Gastrocnemius medialis (tissue), 4 donors: ENCODE measurements at regions not wholly inside any gene's neighbourhood (a gene's known extent, or its start where the extent isn't known, plus 50 kb on each side); places are given as distances from the start of the nearest gene placed in this dataset.

Experiments
- ATAC-seq, 2 donors: fragments of 150-250 bp; one replicate each; pipeline ENCODE4 v1.9.1; 2016
- DNase-seq, 2 donors: peaks; one replicate each; pipeline ENCODE4 v3.0.0-alpha.2; 2019
- H3K27ac ChIP-seq, 4 donors: fragments of 200-600 bp; sonication (generic); 1 replicate in 1 of 4; 2 replicates in 3 of 4; pipeline ENCODE4 v1.5.1; 2016 to 2018; ENCODE audit warnings: mild to moderate bottlenecking in 2 of 4, moderate library complexity in 1 of 4
- H3K27me3 ChIP-seq, 3 donors: fragments of 200-600 bp; sonication (generic) in 2 of 3; 1 replicate in 1 of 3; 2 replicates in 2 of 3; pipeline versions ENCODE4 v1.5.1 to v1.6.0; 2016 to 2019; ENCODE audit warnings: mild to moderate bottlenecking in 1 of 3, moderate library complexity in 1 of 3
- H3K36me3 ChIP-seq, 2 donors: fragments of 200-600 bp; sonication (generic) in 1 of 2; one replicate each; pipeline ENCODE4 v1.5.1; 2017 to 2018
- H3K4me1 ChIP-seq, 2 donors: fragments of 200-600 bp; sonication (generic) in 1 of 2; one replicate each; pipeline ENCODE4 v1.5.1; 2016 to 2017; ENCODE audit warnings: mild to moderate bottlenecking in 2 of 2
- H3K4me3 ChIP-seq, 4 donors: fragments of 200-600 bp; sonication (generic) in 3 of 4; 1 replicate in 1 of 4; 2 replicates in 3 of 4; pipeline ENCODE4 v1.5.1; 2016 to 2019; ENCODE audit warnings: mild to moderate bottlenecking in 2 of 4
- H3K9me3 ChIP-seq, 3 donors: fragments of 200-600 bp; sonication (generic) in 2 of 3; 1 replicate in 1 of 3; 2 replicates in 2 of 3; pipeline ENCODE4 v1.5.1; 2016 to 2019
- POLR2A ChIP-seq, 2 donors: fragments of 450-650 bp; IDR thresholded peaks; one replicate each; pipeline ENCODE4 v1.6.1; 2017; ENCODE audit warnings: antibody characterized with exemption in 2 of 2, mild to moderate bottlenecking in 2 of 2, moderate library complexity in 2 of 2
- in situ Hi-C, 4 donors: fragments of 200-750 bp; cut with MboI; loops; one replicate each; pipeline versions ENCODE4 v1.15.0 to v1.8.0; 2017; ENCODE audit warnings: low sequenced_read_pairs in 4 of 4
- intact Hi-C: fragments of 100-400 bp; cut with DNase I; formaldehyde crosslinking; loops from one replicate; pipeline ENCODE4 v1.15.1; 2023; ENCODE audit warnings: low total_unique reads
- TF ChIP-seq, protein P1 (sequence below), 5 experiments: fragments of 450-650 bp in 3 of 5; fragments of 200-600 bp in 2 of 5; sonication (generic) in 2 of 5; IDR thresholded peaks in 4 of 5; conservative IDR thresholded peaks in 1 of 5; 1 replicate in 4 of 5; 2 replicates in 1 of 5; pipeline ENCODE4 v1.5.1; 2016 to 2019; ENCODE audit warnings: antibody characterized with exemption in 5 of 5, mild to moderate bottlenecking in 3 of 5, moderate library complexity in 3 of 5

- intact Hi-C loops (no loop called here), in situ Hi-C loops (no loop called here)
- Histone ChIP-seq H3K4me1 (no peaks in the 10 kb centered on the region), H3K4me3 (no peak overlapping the region), H3K36me3 (no peaks in the 10 kb centered on the region), H3K9me3 (no peaks in the 10 kb centered on the region), H3K27me3 (peaks cover 0 to 2% (median 0%) of the 10 kb centered on the region in 3 donors), H3K27ac (no peak overlapping the region)
- TF ChIP-seq, protein P1, sequence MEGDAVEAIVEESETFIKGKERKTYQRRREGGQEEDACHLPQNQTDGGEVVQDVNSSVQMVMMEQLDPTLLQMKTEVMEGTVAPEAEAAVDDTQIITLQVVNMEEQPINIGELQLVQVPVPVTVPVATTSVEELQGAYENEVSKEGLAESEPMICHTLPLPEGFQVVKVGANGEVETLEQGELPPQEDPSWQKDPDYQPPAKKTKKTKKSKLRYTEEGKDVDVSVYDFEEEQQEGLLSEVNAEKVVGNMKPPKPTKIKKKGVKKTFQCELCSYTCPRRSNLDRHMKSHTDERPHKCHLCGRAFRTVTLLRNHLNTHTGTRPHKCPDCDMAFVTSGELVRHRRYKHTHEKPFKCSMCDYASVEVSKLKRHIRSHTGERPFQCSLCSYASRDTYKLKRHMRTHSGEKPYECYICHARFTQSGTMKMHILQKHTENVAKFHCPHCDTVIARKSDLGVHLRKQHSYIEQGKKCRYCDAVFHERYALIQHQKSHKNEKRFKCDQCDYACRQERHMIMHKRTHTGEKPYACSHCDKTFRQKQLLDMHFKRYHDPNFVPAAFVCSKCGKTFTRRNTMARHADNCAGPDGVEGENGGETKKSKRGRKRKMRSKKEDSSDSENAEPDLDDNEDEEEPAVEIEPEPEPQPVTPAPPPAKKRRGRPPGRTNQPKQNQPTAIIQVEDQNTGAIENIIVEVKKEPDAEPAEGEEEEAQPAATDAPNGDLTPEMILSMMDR (IDR thresholded peaks at IDR 0.05 in 4 of 5, conservative IDR thresholded peaks at IDR 0.05 in 1 of 5), result no peak
- TF ChIP-seq POLR2A (IDR thresholded peaks at IDR 0.05), result no peak
- DNase-seq (no peak), ATAC-seq (no peak)
Observed at GRCh38 chr3:135453326-135453725, 512.2 kb upstream of the PPP2R3A start.

GRCh38 chr3:135454890-135455289 lies 510.6 kb upstream of the PPP2R3A start:
- Histone ChIP-seq H3K27ac (no peak overlapping the region), H3K4me3 (no peak overlapping the region), H3K27me3 (peaks cover 0 to 2% (median 0%) of the 10 kb centered on the region in 3 donors), H3K9me3 (no peaks in the 10 kb centered on the region), H3K4me1 (no peaks in the 10 kb centered on the region), H3K36me3 (no peaks in the 10 kb centered on the region)
- no peak for DNase-seq
- TF ChIP-seq, protein P1 (IDR thresholded peaks at IDR 0.05 in 4 of 5, conservative IDR thresholded peaks at IDR 0.05 in 1 of 5), result no peak
- TF ChIP-seq POLR2A (IDR thresholded peaks at IDR 0.05), result no peak
- in situ Hi-C loops (no loop called here), intact Hi-C loops (no loop called here)
- no peak for ATAC-seq

DNA sequence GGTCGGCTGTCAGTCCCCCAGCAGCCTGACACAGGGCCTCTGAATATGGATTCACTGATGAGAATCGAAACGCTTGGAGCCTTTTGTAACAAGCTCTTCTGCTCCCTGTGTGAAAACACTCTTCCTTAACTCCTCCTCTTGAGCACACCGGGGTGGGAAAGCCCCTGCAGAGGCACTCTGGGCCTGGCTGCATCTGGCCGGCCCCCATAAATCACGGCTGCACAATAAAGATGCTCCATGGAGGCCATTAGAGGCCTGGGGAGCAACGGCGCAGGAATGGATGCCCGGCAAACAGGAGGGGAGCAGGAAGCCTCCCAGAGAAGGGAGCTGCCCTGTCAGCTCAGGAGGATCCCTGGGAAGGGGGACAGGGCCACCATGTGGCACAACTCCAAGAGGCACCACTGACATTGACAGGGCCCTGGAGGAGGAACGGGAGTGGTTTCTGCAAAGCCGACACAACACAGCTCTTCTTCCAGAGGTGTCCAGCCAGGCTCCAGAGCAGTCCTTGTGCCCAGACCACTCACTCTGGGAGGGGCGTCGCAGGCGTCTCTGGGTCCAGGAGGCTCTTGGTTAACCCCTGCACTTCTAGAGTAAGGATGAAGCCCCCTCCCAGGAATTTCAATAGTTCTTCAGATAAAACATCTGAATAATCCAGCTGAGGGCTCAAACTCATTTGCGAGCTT lies 509.3 kb upstream of the PPP2R3A start:
- intact Hi-C loops (no loop called here), in situ Hi-C loops (no loop called here)
- ATAC-seq, result no peak
- Histone ChIP-seq H3K36me3 (no peaks in the 10 kb centered on the region), H3K27me3 (peaks cover 0 to 2% (median 0%) of the 10 kb centered on the region in 3 donors), H3K4me3 (no peak overlapping the region), H3K4me1 (no peaks in the 10 kb centered on the region), H3K27ac (no peak overlapping the region), H3K9me3 (no peaks in the 10 kb centered on the region)
- no peak for TF ChIP-seq POLR2A (IDR thresholded peaks at IDR 0.05)
- TF ChIP-seq, protein P1 (IDR thresholded peaks at IDR 0.05 in 4 of 5, conservative IDR thresholded peaks at IDR 0.05 in 1 of 5), result no peak
- DNase-seq, result no peak

- no peak for TF ChIP-seq POLR2A (IDR thresholded peaks at IDR 0.05)
- TF ChIP-seq, protein P1 (IDR thresholded peaks at IDR 0.05 in 4 of 5, conservative IDR thresholded peaks at IDR 0.05 in 1 of 5), result no peak
- Histone ChIP-seq H3K9me3 (no peaks in the 10 kb centered on the region), H3K4me3 (no peak overlapping the region), H3K27ac (no peak overlapping the region), H3K27me3 (peaks cover 0 to 2% (median 0%) of the 10 kb centered on the region in 3 donors), H3K36me3 (no peaks in the 10 kb centered on the region), H3K4me1 (no peaks in the 10 kb centered on the region)
- no peak for DNase-seq
- ATAC-seq, result no peak
- intact Hi-C loops (no loop called here), in situ Hi-C loops (no loop called here)
Observed at GRCh38 chr3:135458541-135459322, 506.8 kb upstream of the PPP2R3A start.
